HEK293 (cell line): ENCODE measurements at regions not wholly inside any gene's neighbourhood (a gene's known extent, or its start where the extent isn't known, plus 50 kb on each side); places are given as distances from the start of the nearest gene placed in this dataset.

Source experiments
- CTCF ChIA-PET: fragments of 350-600 bp; formaldehyde crosslinking; extraction: SDS; loops from one replicate; lab custom pipeline; 2021; ENCODE audit warnings: antibody characterized with exemption; lab: Yijun Ruan, JAX
- POLR2A ChIA-PET: fragments of 300-600 bp; formaldehyde crosslinking; extraction: SDS; loops from one replicate; lab custom pipeline; 2020; ENCODE audit warnings: antibody characterized with exemption, inconsistent platforms; lab: Yijun Ruan, JAX
- H3K27ac ChIP-seq: fragments of 200-500 bp; sonication (Bioruptor generic); 2 replicates; pipeline ENCODE4 v1.5.1; 2014; ENCODE audit warnings: low read depth, low read length, control low read depth, inconsistent platforms; ENCODE audit errors: extremely low read depth
- H3K36me3 ChIP-seq, 2 experiments: fragments of 200-500 bp in 1 of 2; sonication (Bioruptor generic) in 1 of 2; 1 replicate in 1 of 2; 2 replicates in 1 of 2; pipeline ENCODE4 v1.5.1; 2014 to 2017; ENCODE audit warnings: inconsistent platforms in 2 of 2, low read length in 2 of 2; ENCODE audit not compliant: control insufficient read depth in 2 of 2, insufficient read depth in 1 of 2
- H3K4me1 ChIP-seq: fragments of 200-500 bp; sonication (Bioruptor generic); 2 replicates; pipeline ENCODE4 v1.5.1; 2014; ENCODE audit warnings: mild to moderate bottlenecking, low read length, inconsistent platforms; ENCODE audit not compliant: control insufficient read depth, insufficient read depth
- H3K4me3 ChIP-seq: 2 replicates; pipeline ENCODE4 v1.5.1; 2011; ENCODE audit warnings: low read depth, mild to moderate bottlenecking, control low read depth, low read length, moderate library complexity
- H3K9me3 ChIP-seq: fragments of 200-500 bp; sonication (Bioruptor generic); 2 replicates; pipeline ENCODE4 v1.5.1; 2014; ENCODE audit warnings: low read depth, low read length, inconsistent platforms; ENCODE audit not compliant: control insufficient read depth, insufficient read depth
- BCL11B ChIP-seq: fragments of 450-650 bp; formaldehyde crosslinking; IDR thresholded peaks from 2 replicates; pipeline ENCODE4 v1.5.1; 2016; ENCODE audit warnings: low read depth, missing biosample characterization, missing genetic modification characterization
- GLIS2 ChIP-seq: fragments of 450-650 bp; formaldehyde crosslinking; IDR thresholded peaks from 2 replicates; pipeline ENCODE4 v1.5.1; 2016; ENCODE audit warnings: missing biosample characterization, missing genetic modification characterization
- KLF7 ChIP-seq: fragments of 450-650 bp; formaldehyde crosslinking; IDR thresholded peaks from 2 replicates; pipeline ENCODE4 v1.5.1; 2016; ENCODE audit warnings: missing biosample characterization, missing genetic modification characterization, borderline replicate concordance
- MZF1 ChIP-seq: fragments of 450-650 bp; formaldehyde crosslinking; IDR thresholded peaks from 2 replicates; pipeline ENCODE4 v1.5.1; 2017; ENCODE audit warnings: missing biosample characterization, missing genetic modification characterization, borderline replicate concordance
- PRDM4 ChIP-seq: fragments of 450-650 bp; formaldehyde crosslinking; IDR thresholded peaks from 2 replicates; pipeline ENCODE4 v1.5.1; 2017; ENCODE audit warnings: missing biosample characterization, missing genetic modification characterization
- SCRT2 ChIP-seq: fragments of 450-650 bp; formaldehyde crosslinking; IDR thresholded peaks from 2 replicates; pipeline ENCODE4 v1.5.1; 2016; ENCODE audit warnings: missing biosample characterization, missing genetic modification characterization
- ZBTB10 ChIP-seq: fragments of 450-650 bp; formaldehyde crosslinking; IDR thresholded peaks from 2 replicates; pipeline ENCODE4 v1.5.1; 2016; ENCODE audit warnings: missing biosample characterization, missing genetic modification characterization
- ZBTB20 ChIP-seq: fragments of 450-650 bp; formaldehyde crosslinking; IDR thresholded peaks from 2 replicates; pipeline ENCODE4 v1.5.1; 2016; ENCODE audit warnings: missing biosample characterization, missing genetic modification characterization
- ZBTB48 ChIP-seq: fragments of 450-650 bp; formaldehyde crosslinking; IDR thresholded peaks from 2 replicates; pipeline ENCODE4 v1.5.1; 2016; ENCODE audit warnings: missing biosample characterization, missing genetic modification characterization
- ZBTB49 ChIP-seq: fragments of 450-650 bp; formaldehyde crosslinking; IDR thresholded peaks from 2 replicates; pipeline ENCODE4 v1.5.1; 2016; ENCODE audit warnings: missing biosample characterization, missing genetic modification characterization, low read depth
- ZNF138 ChIP-seq: fragments of 450-650 bp; formaldehyde crosslinking; IDR thresholded peaks from 2 replicates; pipeline ENCODE4 v1.5.1; 2016; ENCODE audit warnings: missing biosample characterization, missing genetic modification characterization, borderline replicate concordance
- ZNF140 ChIP-seq: fragments of 450-650 bp; formaldehyde crosslinking; IDR thresholded peaks from 2 replicates; pipeline ENCODE4 v1.5.1; 2016; ENCODE audit warnings: missing biosample characterization, missing genetic modification characterization
- ZNF175 ChIP-seq: fragments of 450-650 bp; formaldehyde crosslinking; IDR thresholded peaks from 2 replicates; pipeline ENCODE4 v1.5.1; 2016; ENCODE audit warnings: missing biosample characterization, missing genetic modification characterization
- ZNF184 ChIP-seq: fragments of 450-650 bp; IDR thresholded peaks from 2 replicates; pipeline ENCODE4 v1.5.1; 2018; ENCODE audit warnings: missing biosample characterization, mild to moderate bottlenecking, missing genetic modification characterization
- ZNF202 ChIP-seq: fragments of 450-650 bp; formaldehyde crosslinking; IDR thresholded peaks from 2 replicates; pipeline ENCODE4 v1.5.1; 2016; ENCODE audit warnings: missing biosample characterization, missing genetic modification characterization, borderline replicate concordance
- ZNF211 ChIP-seq: fragments of 450-650 bp; formaldehyde crosslinking; IDR thresholded peaks from 2 replicates; pipeline ENCODE4 v1.5.1; 2016; ENCODE audit warnings: low read depth, missing biosample characterization, missing genetic modification characterization
- ZNF214 ChIP-seq: fragments of 450-650 bp; formaldehyde crosslinking; IDR thresholded peaks from 2 replicates; pipeline ENCODE4 v1.5.1; 2017; ENCODE audit warnings: missing biosample characterization, mild to moderate bottlenecking, missing genetic modification characterization, borderline replicate concordance
- ZNF24 ChIP-seq: fragments of 450-650 bp; formaldehyde crosslinking; IDR thresholded peaks from 2 replicates; pipeline ENCODE4 v1.5.1; 2016; ENCODE audit warnings: missing biosample characterization, missing genetic modification characterization
- ZNF280D ChIP-seq: fragments of 450-650 bp; formaldehyde crosslinking; IDR thresholded peaks from 2 replicates; pipeline ENCODE4 v1.5.1; 2016; ENCODE audit warnings: missing biosample characterization, missing genetic modification characterization
- ZNF341 ChIP-seq: fragments of 450-650 bp; formaldehyde crosslinking; IDR thresholded peaks from 2 replicates; pipeline ENCODE4; 2016; ENCODE audit warnings: low read depth, missing biosample characterization, missing genetic modification characterization
- ZNF600 ChIP-seq: fragments of 450-650 bp; formaldehyde crosslinking; IDR thresholded peaks from 2 replicates; pipeline ENCODE4 v1.5.1; 2016; ENCODE audit warnings: missing biosample characterization, missing genetic modification characterization
- ZNF677 ChIP-seq: fragments of 450-650 bp; IDR thresholded peaks from 2 replicates; pipeline ENCODE4 v1.5.0; 2018; ENCODE audit warnings: missing biosample characterization, mild to moderate bottlenecking, missing genetic modification characterization, moderate library complexity
- ZNF76 ChIP-seq: fragments of 450-650 bp; formaldehyde crosslinking; IDR thresholded peaks from 2 replicates; pipeline ENCODE4; 2016; ENCODE audit warnings: low read depth, missing biosample characterization, missing genetic modification characterization, borderline replicate concordance
- ZSCAN4 ChIP-seq: fragments of 450-650 bp; formaldehyde crosslinking; IDR thresholded peaks from 2 replicates; pipeline ENCODE4 v1.5.1; 2017; ENCODE audit warnings: missing biosample characterization, missing genetic modification characterization
- ZXDB ChIP-seq: fragments of 450-650 bp; formaldehyde crosslinking; IDR thresholded peaks from 2 replicates; pipeline ENCODE4 v1.5.1; 2016; ENCODE audit warnings: missing biosample characterization, missing genetic modification characterization

- POLR2A ChIA-PET = no interaction called here
- Histone ChIP-seq H3K4me3 (no peak overlapping the region), H3K27ac (no peak overlapping the region), H3K36me3 (no peaks in the 10 kb centered on the region), H3K9me3 (no peaks in the 10 kb centered on the region), H3K4me1 (no peaks in the 10 kb centered on the region)
- TF ChIP-seq SCRT2 (tag by site-specific recombination) = no peak
- no peak for TF ChIP-seq ZNF280D (tag by site-specific recombination)
- TF ChIP-seq MZF1 (tag by site-specific recombination) = no peak
- no peak for TF ChIP-seq ZBTB49 (tag by site-specific recombination)
- TF ChIP-seq ZBTB20 = no peak
- no peak for TF ChIP-seq ZBTB10
- no peak for TF ChIP-seq ZNF24 (tag by site-specific recombination)
- no peak for TF ChIP-seq ZNF214 (tag by site-specific recombination)
- TF ChIP-seq ZNF677 (tag by site-specific recombination) = no peak
- TF ChIP-seq ZNF175 (tag by site-specific recombination) = no peak
- CTCF ChIA-PET = interaction anchor here (0.8 kb wide), 1 partner anchor 777 kb away, joined by 3 read pairs; no protein-coding TSS in a partner anchor
Measured at GRCh38 chr2:217466104-217466503, 536.7 kb downstream of the TNS1 start.

- H3K9me3 ChIP-seq = no peaks in the 10 kb centered on the region
- CTCF ChIA-PET = interaction anchor here (0.6 to 0.9 kb wide), 5 partner anchors 158 to 749 kb away, joined by 3 to 4 read pairs (median 3); no protein-coding TSS in a partner anchor
- H3K27ac ChIP-seq = no peak overlapping the region
- no peaks in the 10 kb centered on the region for H3K36me3 ChIP-seq
- H3K4me1 ChIP-seq = no peaks in the 10 kb centered on the region
- no peak overlapping the region for H3K4me3 ChIP-seq
- POLR2A ChIA-PET = no interaction called here
- TF ChIP-seq ZNF184 (tag by site-specific recombination) = no peak
- no peak for TF ChIP-seq ZNF202 (tag by site-specific recombination)
- TF ChIP-seq ZNF138 = no peak
- no peak for TF ChIP-seq GLIS2 (tag by site-specific recombination)
- no peak for TF ChIP-seq ZNF211 (tag by site-specific recombination)
- TF ChIP-seq ZBTB48 (tag by site-specific recombination) = no peak
- TF ChIP-seq ZNF600 = no peak
- TF ChIP-seq ZNF341 (tag by site-specific recombination) = no peak
- no peak for TF ChIP-seq ZNF76 (tag by site-specific recombination)
- no peak for TF ChIP-seq ZXDB (tag by site-specific recombination)
- no peak for TF ChIP-seq PRDM4 (tag by site-specific recombination)
- no peak for TF ChIP-seq ZSCAN4 (tag by site-specific recombination)
- TF ChIP-seq KLF7 (tag by site-specific recombination) = no peak
- no peak for TF ChIP-seq ZNF140
- TF ChIP-seq BCL11B (tag by site-specific recombination) = no peak
Measured at GRCh38 chr2:217465100-217465499, 537.7 kb downstream of the TNS1 start.
